Uterus (tissue), 3 donors: ENCODE measurements at regions not wholly inside any gene's neighbourhood (a gene's known extent, or its start where the extent isn't known, plus 50 kb on each side); places are given as distances from the start of the nearest gene placed in this dataset.
"Not testable (repeated sequence)": the region's sequence is repeated elsewhere in the genome, so short reads cannot be mapped to it uniquely, and the experiment has no call there.

ENCODE experiments used
- DNase-seq, 2 donors: peaks; one replicate each; pipeline ENCODE4 v3.0.0-alpha.2; 2019 to 2020
- H3K27ac ChIP-seq, 2 donors: fragments of 200-600 bp; sonication (generic); 1 replicate in 1 of 2; 2 replicates in 1 of 2; pipeline ENCODE4 v1.5.1; 2016 to 2018
- H3K27me3 ChIP-seq, 2 donors: fragments of 200-600 bp; sonication (generic); one replicate each; pipeline ENCODE4 v1.5.1; 2018 to 2019; ENCODE audit warnings: control low read depth in 1 of 2
- H3K36me3 ChIP-seq, 2 donors: fragments of 200-600 bp; sonication (generic); one replicate each; pipeline ENCODE4 v1.5.1; 2019; ENCODE audit warnings: control low read depth in 1 of 2
- H3K4me1 ChIP-seq, 2 donors: fragments of 200-600 bp; sonication (generic); one replicate each; pipeline ENCODE4 v1.5.1; 2018 to 2019; ENCODE audit warnings: control low read depth in 1 of 2
- H3K4me3 ChIP-seq, 2 donors: fragments of 200-600 bp; sonication (generic); 1 replicate in 1 of 2; 2 replicates in 1 of 2; pipeline ENCODE4 v1.5.1; 2018 to 2019; ENCODE audit warnings: mild to moderate bottlenecking in 1 of 2
- H3K9me3 ChIP-seq, 2 donors: fragments of 200-600 bp; sonication (generic); one replicate each; pipeline ENCODE4 v1.5.1; 2019; ENCODE audit warnings: control low read depth in 1 of 2
- CTCF ChIP-seq, 4 experiments: fragments of 200-600 bp in 2 of 4; fragments of 450-650 bp in 2 of 4; sonication (generic) in 2 of 4; IDR thresholded peaks; one replicate each; pipeline ENCODE4 v1.5.1; 2016 to 2019; ENCODE audit warnings: antibody characterized with exemption in 4 of 4, mild to moderate bottlenecking in 2 of 4, moderate library complexity in 1 of 4
- POLR2A ChIP-seq, 2 donors: fragments of 450-650 bp; IDR thresholded peaks; one replicate each; pipeline ENCODE4 v1.6.1; 2016; ENCODE audit warnings: antibody characterized with exemption in 2 of 2, mild to moderate bottlenecking in 1 of 2, moderate library complexity in 1 of 2
- intact Hi-C: fragments of 100-400 bp; cut with DNase I; formaldehyde crosslinking; loops from one replicate; pipeline ENCODE4 v1.15.1; 2023; ENCODE audit warnings: low total_unique reads
- donor health status: DM: yes; HTN: yes; CAD: no.

GRCh38 chr11:94243571-94244515, 60.5 kb upstream of the IZUMO1R start:
- intact Hi-C loops, result no loop called here
- no peaks in the 10 kb centered on the region for H3K4me1 ChIP-seq
- H3K4me3 ChIP-seq, result no peak overlapping the region
- no peak for TF ChIP-seq CTCF (IDR thresholded peaks at IDR 0.05)
- no peak for TF ChIP-seq POLR2A (IDR thresholded peaks at IDR 0.05)
- no peaks in the 10 kb centered on the region for H3K36me3 ChIP-seq
- H3K27me3 ChIP-seq, result no peaks in the 10 kb centered on the region
- DNase-seq, result no peak
- peaks cover 0 to under 1% of the 10 kb centered on the region in 2 donors for H3K9me3 ChIP-seq
- no peak overlapping the region for H3K27ac ChIP-seq

DNA sequence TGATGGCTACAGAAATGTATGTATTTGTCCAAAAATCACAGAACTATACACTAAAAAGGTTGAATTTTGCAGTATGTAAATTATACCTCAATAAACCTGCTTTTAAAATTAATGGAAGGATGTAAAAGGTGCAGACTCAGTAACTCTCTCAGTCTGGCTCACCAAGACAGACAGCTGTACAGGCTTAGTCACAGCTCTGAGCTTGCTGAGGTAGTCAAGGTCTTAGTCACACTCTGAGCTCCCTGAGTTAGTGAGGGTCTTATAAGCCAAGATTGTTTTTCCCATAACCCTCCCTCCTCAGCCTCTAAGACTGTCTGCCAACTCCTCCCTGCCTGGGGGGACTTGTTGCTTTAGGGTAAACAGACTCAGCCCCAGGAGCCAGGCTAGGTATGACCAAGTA, 59.3 kb upstream of the IZUMO1R start:
- TF ChIP-seq CTCF (IDR thresholded peaks at IDR 0.05) (no peak), POLR2A (IDR thresholded peaks at IDR 0.05) (no peak)
- Histone ChIP-seq H3K27me3 (no peaks in the 10 kb centered on the region), H3K4me3 (no peak overlapping the region), H3K27ac (no peak overlapping the region), H3K9me3 (no peaks in the 10 kb centered on the region), H3K4me1 (no peaks in the 10 kb centered on the region), H3K36me3 (no peaks in the 10 kb centered on the region)
- DNase-seq, result no peak
- intact Hi-C loops, result no loop called here

GRCh38 chr11:94248301-94248700, 56.1 kb upstream of the IZUMO1R start:
- H3K36me3 ChIP-seq, H3K27me3 ChIP-seq, intact Hi-C loops, H3K27ac ChIP-seq, H3K4me3 ChIP-seq, H3K4me1 ChIP-seq, DNase-seq, H3K9me3 ChIP-seq: not testable (repeated sequence)

- Histone ChIP-seq H3K27me3 (no peaks in the 10 kb centered on the region), H3K4me3 (no peak overlapping the region), H3K9me3 (no peaks in the 10 kb centered on the region), H3K4me1 (no peaks in the 10 kb centered on the region), H3K27ac (no peak overlapping the region), H3K36me3 (no peaks in the 10 kb centered on the region)
- TF ChIP-seq CTCF (IDR thresholded peaks at IDR 0.05), result no peak
- TF ChIP-seq POLR2A (IDR thresholded peaks at IDR 0.05), result no peak
- intact Hi-C loops, result no loop called here
- no peak for DNase-seq
These were observed 50.2 kb upstream of the IZUMO1R start for GRCh38 chr11:94254214-94254613.
